ENCODE measurements at regions not wholly inside any gene's neighbourhood (a gene's known extent, or its start where the extent isn't known, plus 50 kb on each side); places are given as distances from the start of the nearest gene placed in this dataset.

DNA sequence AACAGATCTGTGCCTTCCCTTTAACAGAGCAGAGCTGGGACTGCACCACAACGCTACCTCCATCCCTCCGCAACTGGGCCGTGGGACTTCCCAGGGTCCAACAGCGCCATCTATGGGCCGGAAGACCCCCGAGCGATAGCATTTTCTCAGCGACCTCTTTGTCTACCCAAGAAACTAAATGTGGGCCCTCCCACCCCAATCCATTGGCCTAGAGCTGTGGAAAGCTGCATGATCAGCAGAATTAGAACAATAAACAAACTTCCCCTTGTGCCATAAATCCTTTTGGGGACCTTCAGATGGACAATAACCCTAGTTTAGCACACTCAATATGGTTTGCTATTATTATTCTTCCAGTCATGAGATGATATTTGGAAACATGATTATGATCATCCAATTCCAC, 74.8 kb upstream of the NTRK3 start:
- TF ChIP-seq, protein P1, sequence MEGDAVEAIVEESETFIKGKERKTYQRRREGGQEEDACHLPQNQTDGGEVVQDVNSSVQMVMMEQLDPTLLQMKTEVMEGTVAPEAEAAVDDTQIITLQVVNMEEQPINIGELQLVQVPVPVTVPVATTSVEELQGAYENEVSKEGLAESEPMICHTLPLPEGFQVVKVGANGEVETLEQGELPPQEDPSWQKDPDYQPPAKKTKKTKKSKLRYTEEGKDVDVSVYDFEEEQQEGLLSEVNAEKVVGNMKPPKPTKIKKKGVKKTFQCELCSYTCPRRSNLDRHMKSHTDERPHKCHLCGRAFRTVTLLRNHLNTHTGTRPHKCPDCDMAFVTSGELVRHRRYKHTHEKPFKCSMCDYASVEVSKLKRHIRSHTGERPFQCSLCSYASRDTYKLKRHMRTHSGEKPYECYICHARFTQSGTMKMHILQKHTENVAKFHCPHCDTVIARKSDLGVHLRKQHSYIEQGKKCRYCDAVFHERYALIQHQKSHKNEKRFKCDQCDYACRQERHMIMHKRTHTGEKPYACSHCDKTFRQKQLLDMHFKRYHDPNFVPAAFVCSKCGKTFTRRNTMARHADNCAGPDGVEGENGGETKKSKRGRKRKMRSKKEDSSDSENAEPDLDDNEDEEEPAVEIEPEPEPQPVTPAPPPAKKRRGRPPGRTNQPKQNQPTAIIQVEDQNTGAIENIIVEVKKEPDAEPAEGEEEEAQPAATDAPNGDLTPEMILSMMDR (conservative IDR thresholded peaks at IDR 0.05): peak; percentile 94
- TF ChIP-seq ZFX (IDR thresholded peaks at IDR 0.05): no peak

Data from C4-2B (cell line).